ENCODE measurements at regions not wholly inside any gene's neighbourhood (a gene's known extent, or its start where the extent isn't known, plus 50 kb on each side); places are given as distances from the start of the nearest gene placed in this dataset.
A peak's percentile ranks its signal among the peaks of the same experiment; 100 is the strongest.

- DNase-seq (ENCODE audit: low spot score), result no peak
Measured at GRCh38 chr6:7664003-7664402, 61.9 kb upstream of the BMP6 start.

GRCh38 chr6:7668936-7669335, 57.0 kb upstream of the BMP6 start:
- peak; percentile 66 for DNase-seq (ENCODE audit: low spot score)

GRCh38 chr6:7669742-7670141, 56.2 kb upstream of the BMP6 start:
- DNase-seq (ENCODE audit: low spot score), result no peak

GRCh38 chr6:7671076-7671475, 54.8 kb upstream of the BMP6 start:
- no peak for DNase-seq (ENCODE audit: low spot score)

GRCh38 chr6:7671581-7671980, 54.3 kb upstream of the BMP6 start:
- no peak for DNase-seq (ENCODE audit: low spot score)

- no peak for DNase-seq (ENCODE audit: low spot score)
Measured at GRCh38 chr6:7672066-7673062, 53.5 kb upstream of the BMP6 start.

- DNase-seq (ENCODE audit: low spot score), result no peak
Measured at GRCh38 chr6:7673063-7673536, 52.8 kb upstream of the BMP6 start.

GRCh38 chr6:7674291-7674690, 51.6 kb upstream of the BMP6 start:
- no peak for DNase-seq (ENCODE audit: low spot score)

GRCh38 chr6:7675353-7675945, 50.5 kb upstream of the BMP6 start:
- no peak for DNase-seq (ENCODE audit: low spot score)
